ENCODE measurements at regions not wholly inside any gene's neighbourhood (a gene's known extent, or its start where the extent isn't known, plus 50 kb on each side); places are given as distances from the start of the nearest gene placed in this dataset.
A peak's percentile ranks its signal among the peaks of the same experiment; 100 is the strongest.

DNA sequence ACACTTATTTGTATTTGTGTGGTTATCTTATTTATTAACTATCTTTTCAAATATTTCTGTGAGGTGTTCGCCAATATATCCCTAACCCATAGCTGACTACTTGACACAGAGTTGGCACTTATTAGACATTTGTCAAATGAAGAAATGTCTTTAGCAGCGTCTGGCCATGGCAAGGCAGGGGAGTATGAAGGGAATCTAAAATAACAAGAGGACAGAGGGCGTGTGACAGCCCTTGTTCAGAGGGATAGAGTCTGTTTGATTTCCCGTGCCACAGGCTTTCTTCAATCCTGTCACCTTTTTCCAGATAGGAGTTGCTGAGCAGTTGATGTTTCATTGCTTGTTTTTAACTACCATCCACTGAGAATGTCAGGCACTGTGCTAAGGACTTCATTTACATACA, 53.6 kb upstream of the SLC39A10 start:
- intact Hi-C loops (cut with micrococcal nuclease; ENCODE audit: unreplicated experiment), result no loop called here
- Histone ChIP-seq H3K4me3 (no peak overlapping the region), H3K27me3 (ENCODE audit: insufficient read depth, low read depth) (no peaks in the 10 kb centered on the region), H3K27ac (no peak overlapping the region), H3K36me3 (ENCODE audit: low read depth) (no peaks in the 10 kb centered on the region), H3K4me1 (replicated peaks; ENCODE audit: insufficient read depth) (peaks cover 14% of the 10 kb centered on the region), H3K9me2 (ENCODE audit: insufficient read depth) (no peaks in the 10 kb centered on the region), H3K9me3 (ENCODE audit: insufficient read depth, low read depth) (no peaks in the 10 kb centered on the region), H4K20me1 (ENCODE audit: insufficient read depth) (no peaks in the 10 kb centered on the region), H3K79me2 (ENCODE audit: low read depth) (no peaks in the 10 kb centered on the region), H3F3A (ENCODE audit: insufficient read depth, low read depth) (no peaks in the 10 kb centered on the region), H3K4me2 (no peak overlapping the region), H2AFZ (no peak overlapping the region; the same call in 1 of the 2 replicates)
- no TSS peak for BruUV-seq (replicated peaks)
- ChIA-PET POLR2A (ENCODE audit: unreplicated experiment) (no interaction called here), CTCF (interaction anchor here (0.7 kb wide), 1 partner anchor 293 kb away, joined by 3 read pairs; no protein-coding TSS in a partner anchor)
- DNase-seq, result no peak
- no peak for TF ChIP-seq EZH2 (IDR thresholded peaks at IDR 0.05; ENCODE audit: low read depth)
- TF ChIP-seq, protein P1, sequence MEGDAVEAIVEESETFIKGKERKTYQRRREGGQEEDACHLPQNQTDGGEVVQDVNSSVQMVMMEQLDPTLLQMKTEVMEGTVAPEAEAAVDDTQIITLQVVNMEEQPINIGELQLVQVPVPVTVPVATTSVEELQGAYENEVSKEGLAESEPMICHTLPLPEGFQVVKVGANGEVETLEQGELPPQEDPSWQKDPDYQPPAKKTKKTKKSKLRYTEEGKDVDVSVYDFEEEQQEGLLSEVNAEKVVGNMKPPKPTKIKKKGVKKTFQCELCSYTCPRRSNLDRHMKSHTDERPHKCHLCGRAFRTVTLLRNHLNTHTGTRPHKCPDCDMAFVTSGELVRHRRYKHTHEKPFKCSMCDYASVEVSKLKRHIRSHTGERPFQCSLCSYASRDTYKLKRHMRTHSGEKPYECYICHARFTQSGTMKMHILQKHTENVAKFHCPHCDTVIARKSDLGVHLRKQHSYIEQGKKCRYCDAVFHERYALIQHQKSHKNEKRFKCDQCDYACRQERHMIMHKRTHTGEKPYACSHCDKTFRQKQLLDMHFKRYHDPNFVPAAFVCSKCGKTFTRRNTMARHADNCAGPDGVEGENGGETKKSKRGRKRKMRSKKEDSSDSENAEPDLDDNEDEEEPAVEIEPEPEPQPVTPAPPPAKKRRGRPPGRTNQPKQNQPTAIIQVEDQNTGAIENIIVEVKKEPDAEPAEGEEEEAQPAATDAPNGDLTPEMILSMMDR (conservative IDR thresholded peaks at IDR 0.05), result no peak

DNA sequence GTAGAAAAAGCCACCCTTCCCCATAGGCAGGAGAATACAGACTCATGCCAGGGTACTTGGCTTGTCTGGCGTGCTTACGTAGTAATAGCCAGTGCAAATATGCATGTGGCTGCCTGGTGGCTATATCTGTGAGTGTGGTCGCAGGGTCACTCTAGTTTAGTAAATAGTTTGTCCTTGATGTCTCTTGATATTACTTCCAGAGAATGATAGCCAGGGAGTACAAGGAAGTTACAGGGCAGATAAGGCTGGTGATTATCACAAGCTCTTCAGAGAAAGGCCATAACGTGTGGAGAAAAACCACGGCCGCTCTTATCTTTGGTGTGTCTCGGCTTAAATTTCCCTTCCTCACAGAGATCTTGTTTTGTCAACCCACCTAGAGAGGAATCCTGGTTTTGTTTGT, 54.3 kb upstream of the SLC39A10 start:
- Histone ChIP-seq H3K9me2 (ENCODE audit: insufficient read depth) (no peaks in the 10 kb centered on the region), H3K79me2 (ENCODE audit: low read depth) (no peaks in the 10 kb centered on the region), H3K4me1 (replicated peaks; ENCODE audit: insufficient read depth) (peaks cover 14% of the 10 kb centered on the region), H3K27me3 (ENCODE audit: insufficient read depth, low read depth) (no peaks in the 10 kb centered on the region), H3K9me3 (ENCODE audit: insufficient read depth, low read depth) (no peaks in the 10 kb centered on the region), H3K36me3 (ENCODE audit: low read depth) (no peaks in the 10 kb centered on the region), H3F3A (ENCODE audit: insufficient read depth, low read depth) (no peaks in the 10 kb centered on the region), H3K4me3 (no peak overlapping the region), H2AFZ (no peak overlapping the region), H3K4me2 (no peak overlapping the region), H4K20me1 (ENCODE audit: insufficient read depth) (no peaks in the 10 kb centered on the region), H3K27ac (no peak overlapping the region)
- CTCF ChIA-PET, result no interaction called here
- intact Hi-C loops (cut with micrococcal nuclease; ENCODE audit: unreplicated experiment), result no loop called here
- BruUV-seq (replicated peaks), result no TSS peak
- TF ChIP-seq EZH2 (IDR thresholded peaks at IDR 0.05; ENCODE audit: low read depth), result no peak
- TF ChIP-seq, protein P1 (conservative IDR thresholded peaks at IDR 0.05), result no peak
- DNase-seq, result no peak
- POLR2A ChIA-PET (ENCODE audit: unreplicated experiment), result no interaction called here

- POLR2A ChIA-PET (ENCODE audit: unreplicated experiment), result interaction anchor here (0.9 kb wide), 1 partner anchor 12 kb away, joined by 3 read pairs; no protein-coding TSS in a partner anchor
These were observed 55.7 kb upstream of the SLC39A10 start for GRCh38 chr2:195601361-195601760.

More at GRCh38 chr2:195601361-195601760, 55.7 kb upstream of the SLC39A10 start:
- H3K4me3 ChIP-seq, result no peak overlapping the region
- CTCF ChIA-PET, result interaction anchor here (0.6 kb wide), 1 partner anchor 56 kb away, joined by 3 read pairs; the partner anchor contains the start of gene SLC39A10
- H3K79me2 ChIP-seq (ENCODE audit: low read depth), result no peaks in the 10 kb centered on the region
- no peaks in the 10 kb centered on the region for H4K20me1 ChIP-seq (ENCODE audit: insufficient read depth)
- peak overlapping the region; percentile 66; the same call in 1 of the 2 replicates for H2AFZ ChIP-seq
- peak overlapping the region; percentile 38; the same call in 1 of the 2 replicates for H3K4me2 ChIP-seq
- no TSS peak for BruUV-seq (replicated peaks)
- H3K27me3 ChIP-seq (ENCODE audit: insufficient read depth, low read depth), result no peaks in the 10 kb centered on the region
- no peaks in the 10 kb centered on the region for H3F3A ChIP-seq (ENCODE audit: insufficient read depth, low read depth)
- peaks cover 14% of the 10 kb centered on the region for H3K4me1 ChIP-seq (replicated peaks; ENCODE audit: insufficient read depth)
- intact Hi-C loops (cut with micrococcal nuclease; ENCODE audit: unreplicated experiment), result no loop called here
- H3K27ac ChIP-seq, result peak overlapping the region; percentile 49; the same call in 1 of the 2 replicates
- H3K9me3 ChIP-seq (ENCODE audit: insufficient read depth, low read depth), result no peaks in the 10 kb centered on the region
- DNase-seq, result no peak
- no peaks in the 10 kb centered on the region for H3K9me2 ChIP-seq (ENCODE audit: insufficient read depth)
- TF ChIP-seq, protein P1 (conservative IDR thresholded peaks at IDR 0.05), result no peak
- TF ChIP-seq EZH2 (IDR thresholded peaks at IDR 0.05; ENCODE audit: low read depth), result no peak
- H3K36me3 ChIP-seq (ENCODE audit: low read depth), result no peaks in the 10 kb centered on the region

Measured in PC-9 (cell line).